Globus pallidus (tissue), 1 donor: ENCODE measurements at regions not wholly inside any gene's neighbourhood (a gene's known extent, or its start where the extent isn't known, plus 50 kb on each side); places are given as distances from the start of the nearest gene placed in this dataset.

Source experiments
- DNase-seq: peaks from one replicate; pipeline ENCODE4 v3.0.0-alpha.2; 2015; ENCODE audit warnings: low spot score

- peak; percentile 72 for DNase-seq
Measured at GRCh38 chr12:91355150-91356006, 172.8 kb upstream of the DCN start.

GRCh38 chr12:91353266-91353665 is 170.6 kb upstream of the DCN start:
- no peak for DNase-seq

DNA sequence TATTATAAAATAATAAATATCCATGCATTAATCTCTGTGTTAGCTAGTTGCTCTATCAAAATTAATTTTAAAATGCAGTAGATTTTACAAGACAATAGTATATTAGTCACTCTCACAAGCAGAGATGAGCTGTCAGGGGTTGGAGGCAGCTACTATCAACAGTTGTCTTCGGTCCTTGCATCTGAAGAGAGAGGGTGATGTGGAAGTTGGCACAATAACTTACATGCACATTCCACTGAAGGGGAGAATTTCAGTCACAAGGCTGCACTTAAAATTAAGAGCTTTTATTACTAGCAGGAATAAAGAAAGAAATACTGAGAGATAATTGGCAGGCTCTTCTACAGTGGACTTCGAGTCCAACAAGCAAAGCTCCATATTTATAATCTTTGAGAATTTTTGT is 166.9 kb upstream of the DCN start:
- DNase-seq, result no peak

DNA sequence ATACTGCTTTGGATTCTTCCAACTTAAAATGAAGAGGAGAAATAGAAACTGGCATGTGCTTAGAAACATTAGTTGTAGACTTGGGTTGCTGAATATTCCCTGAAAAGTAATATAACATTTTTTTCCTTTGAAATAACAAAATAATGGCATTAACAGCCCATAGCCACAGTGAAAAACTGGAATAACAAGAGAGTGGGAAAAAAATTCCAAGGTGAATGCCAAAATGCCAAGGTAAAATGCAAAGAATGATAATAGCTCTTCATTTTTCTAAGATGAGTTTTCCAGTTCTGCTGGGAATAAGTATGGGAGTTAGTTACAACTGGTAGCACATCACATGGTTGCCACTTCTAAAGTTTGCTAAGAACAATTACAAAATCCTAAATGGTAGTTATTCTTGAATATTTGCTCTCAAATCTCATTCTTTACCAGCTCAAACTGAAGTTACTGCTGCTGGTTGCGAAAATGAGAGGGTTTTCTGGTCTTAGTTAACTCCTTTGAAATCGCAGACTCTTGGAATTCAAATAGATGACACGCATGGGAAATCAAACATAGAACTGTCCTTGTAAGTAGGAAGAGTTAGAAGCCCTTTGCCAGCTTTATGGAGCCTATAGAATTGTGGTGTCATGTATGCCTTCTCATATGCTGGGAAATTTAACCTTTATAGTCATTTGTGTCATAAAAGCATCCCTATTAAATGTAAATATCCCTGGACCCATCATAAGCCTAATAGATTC is 165.0 kb upstream of the DCN start:
- DNase-seq, result no peak

- no peak for DNase-seq
Measured at GRCh38 chr12:91346827-91347226, 164.2 kb upstream of the DCN start.

DNA sequence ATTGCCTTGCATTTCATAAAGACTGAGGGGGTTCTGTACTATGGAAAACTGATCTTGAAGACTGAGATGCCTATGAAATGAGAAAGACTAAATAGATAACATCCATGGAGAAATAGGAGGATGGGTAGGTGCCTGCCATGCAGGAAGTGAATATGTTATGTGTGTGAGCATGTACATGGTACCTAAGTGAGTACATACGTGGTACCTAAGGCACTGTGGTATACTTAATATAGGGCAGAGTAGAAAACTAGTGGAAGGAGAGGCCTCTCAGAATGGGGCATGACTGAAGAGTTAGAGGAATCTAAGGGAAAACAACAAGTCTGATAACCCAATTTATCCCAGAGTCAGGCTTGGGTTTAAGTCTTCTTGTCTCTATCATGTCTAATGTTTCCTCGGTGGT is 161.8 kb upstream of the DCN start:
- no peak for DNase-seq

- no peak for DNase-seq
Measured at GRCh38 chr12:91343010-91343409, 160.4 kb upstream of the DCN start.

DNA sequence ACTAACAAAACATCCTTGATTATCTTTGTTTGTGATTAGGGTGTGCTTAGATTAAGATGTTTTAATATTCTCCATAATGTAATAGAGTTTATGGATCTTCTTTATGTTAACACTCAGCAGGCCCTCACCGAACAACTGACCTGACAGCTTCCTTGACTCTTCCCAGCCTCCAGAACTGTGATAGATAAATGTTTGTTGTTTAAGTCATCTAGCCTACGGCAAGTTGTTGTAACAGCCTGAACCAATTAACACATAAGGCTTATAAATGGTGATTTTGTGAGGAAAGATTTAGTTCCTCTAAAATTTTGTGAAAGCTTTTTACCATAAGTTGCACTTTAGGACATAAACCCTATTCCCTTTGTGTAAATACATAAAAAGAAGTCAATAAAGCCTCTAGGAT is 156.5 kb upstream of the DCN start:
- no peak for DNase-seq

GRCh38 chr12:91335699-91336098 is 153.1 kb upstream of the DCN start:
- DNase-seq, result no peak

- DNase-seq, result no peak
Measured at GRCh38 chr12:91333966-91334365, 151.3 kb upstream of the DCN start.

GRCh38 chr12:91332302-91332701 is 149.7 kb upstream of the DCN start:
- no peak for DNase-seq

- DNase-seq, result no peak
Measured at GRCh38 chr12:91331371-91331770, 148.8 kb upstream of the DCN start.

GRCh38 chr12:91328451-91328850 is 145.8 kb upstream of the DCN start:
- no peak for DNase-seq

- DNase-seq, result no peak
Measured at GRCh38 chr12:91327889-91328288, 145.3 kb upstream of the DCN start.

DNA sequence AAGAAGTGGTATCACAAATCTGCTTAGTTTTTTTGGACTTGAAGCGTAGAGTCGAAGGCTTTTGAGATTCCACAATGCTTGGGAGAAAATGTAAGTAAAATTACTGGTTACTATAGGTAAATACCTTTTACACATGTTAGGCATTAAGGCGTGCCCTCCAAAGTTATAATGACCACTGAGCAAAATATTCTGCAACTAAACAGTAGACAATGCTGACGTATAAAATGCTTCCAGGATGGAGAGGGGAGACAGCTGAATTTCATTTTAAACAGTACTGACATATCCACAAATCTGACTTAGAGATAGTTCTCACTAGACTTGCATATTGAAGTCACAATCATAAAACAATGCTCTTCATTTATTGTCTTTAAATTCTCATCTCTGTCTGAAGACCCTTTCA is 144.5 kb upstream of the DCN start:
- DNase-seq, result no peak

DNA sequence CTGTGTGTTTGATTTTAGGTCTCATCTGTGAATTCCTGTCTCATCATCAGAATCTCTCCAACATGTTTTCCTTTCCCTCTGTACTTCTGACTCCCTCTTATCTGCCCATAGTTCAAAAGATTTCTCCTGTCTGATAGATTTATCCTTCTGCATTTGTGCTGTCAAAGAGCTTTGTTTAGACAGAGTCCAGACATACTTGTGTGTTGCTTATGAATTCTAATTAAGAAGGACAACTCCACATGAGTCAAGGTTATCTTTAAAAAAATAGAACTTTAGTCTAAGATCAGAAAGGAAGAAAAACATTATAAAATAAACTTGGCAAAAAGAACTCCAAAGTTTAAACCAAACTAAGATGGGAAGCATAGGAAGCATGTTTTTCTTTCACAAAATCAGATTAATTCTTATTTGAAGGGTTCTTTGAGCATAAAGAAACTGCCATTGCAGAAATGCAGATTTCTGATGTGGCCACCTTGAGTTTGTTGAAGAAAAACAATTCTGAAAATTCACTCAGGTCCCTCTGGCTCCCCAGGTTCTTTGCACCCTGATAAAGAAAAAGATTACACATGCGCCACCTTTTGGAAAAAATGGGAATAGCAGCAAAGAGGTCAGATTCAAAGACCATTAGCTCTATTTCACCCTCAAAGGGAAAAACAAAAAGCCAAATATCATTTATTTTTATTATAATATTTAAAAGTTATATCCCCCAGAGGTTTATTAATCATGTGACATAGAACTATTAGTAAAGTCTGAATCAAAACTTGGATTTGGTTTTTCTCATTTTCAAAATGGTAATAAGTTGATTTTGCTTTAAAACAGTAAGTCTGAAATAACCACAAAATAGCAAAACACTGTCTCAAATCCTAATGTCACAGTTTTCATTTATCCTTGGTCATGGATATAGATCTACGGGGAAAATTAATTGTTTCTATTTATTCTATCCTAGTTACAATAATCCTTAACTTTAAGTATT is 143.7 kb upstream of the DCN start:
- DNase-seq, result peak; percentile 29

DNA sequence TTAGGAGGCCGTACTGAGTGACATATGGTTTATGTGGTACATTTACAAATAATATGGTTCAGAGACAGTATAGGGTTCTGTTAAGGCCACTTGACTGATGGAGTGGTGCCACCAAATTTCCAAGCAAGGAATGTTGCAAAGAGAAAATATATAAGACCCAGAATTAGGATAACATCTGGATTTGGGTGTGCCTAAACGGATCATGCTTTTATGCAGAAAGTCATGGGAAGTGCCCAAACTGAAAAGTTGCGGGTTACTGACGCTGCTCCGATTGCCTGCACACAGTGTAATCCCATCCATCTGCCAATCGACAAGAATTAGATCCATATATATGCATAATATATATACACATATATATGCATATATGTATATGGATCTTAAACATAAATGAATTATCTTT is 138.4 kb upstream of the DCN start:
- no peak for DNase-seq

- DNase-seq, result no peak
Measured at GRCh38 chr12:91319071-91319760, 136.6 kb upstream of the DCN start.

DNA sequence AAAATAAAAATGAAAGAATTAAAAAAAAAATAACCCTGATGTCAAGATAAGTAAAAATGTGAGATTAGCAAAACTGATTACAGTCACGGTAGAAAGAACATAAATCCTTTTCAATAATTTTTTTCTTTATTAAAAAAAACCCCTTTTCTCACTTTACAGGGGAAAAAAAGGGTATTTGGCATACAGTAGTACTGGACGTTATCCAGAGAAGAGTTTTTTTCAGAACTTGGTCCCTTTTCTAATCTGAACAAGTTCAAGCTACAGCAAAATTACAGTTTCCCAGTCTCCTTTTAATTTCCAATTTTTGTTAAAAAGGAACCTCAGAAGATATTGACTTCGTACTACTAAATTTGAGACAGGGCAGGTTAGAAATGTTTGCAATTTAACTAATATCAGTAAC is 134.7 kb upstream of the DCN start:
- no peak for DNase-seq

DNA sequence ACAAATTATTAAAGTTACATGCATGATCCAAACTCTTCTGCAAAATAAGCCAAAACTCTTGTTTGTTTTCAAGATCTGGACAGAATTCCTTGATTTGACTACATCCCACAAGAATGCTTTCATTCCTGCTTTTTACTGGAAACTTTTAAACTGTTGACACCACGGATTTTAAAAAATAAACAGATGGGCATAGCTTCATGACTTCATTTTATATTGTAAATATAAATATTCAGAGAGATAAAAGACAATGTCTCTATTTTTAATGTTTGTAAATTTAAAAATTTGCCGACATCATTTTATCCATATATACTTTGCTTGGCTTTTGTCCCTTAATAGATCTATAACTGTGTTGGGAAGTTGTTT is 134.3 kb upstream of the DCN start:
- no peak for DNase-seq

DNA sequence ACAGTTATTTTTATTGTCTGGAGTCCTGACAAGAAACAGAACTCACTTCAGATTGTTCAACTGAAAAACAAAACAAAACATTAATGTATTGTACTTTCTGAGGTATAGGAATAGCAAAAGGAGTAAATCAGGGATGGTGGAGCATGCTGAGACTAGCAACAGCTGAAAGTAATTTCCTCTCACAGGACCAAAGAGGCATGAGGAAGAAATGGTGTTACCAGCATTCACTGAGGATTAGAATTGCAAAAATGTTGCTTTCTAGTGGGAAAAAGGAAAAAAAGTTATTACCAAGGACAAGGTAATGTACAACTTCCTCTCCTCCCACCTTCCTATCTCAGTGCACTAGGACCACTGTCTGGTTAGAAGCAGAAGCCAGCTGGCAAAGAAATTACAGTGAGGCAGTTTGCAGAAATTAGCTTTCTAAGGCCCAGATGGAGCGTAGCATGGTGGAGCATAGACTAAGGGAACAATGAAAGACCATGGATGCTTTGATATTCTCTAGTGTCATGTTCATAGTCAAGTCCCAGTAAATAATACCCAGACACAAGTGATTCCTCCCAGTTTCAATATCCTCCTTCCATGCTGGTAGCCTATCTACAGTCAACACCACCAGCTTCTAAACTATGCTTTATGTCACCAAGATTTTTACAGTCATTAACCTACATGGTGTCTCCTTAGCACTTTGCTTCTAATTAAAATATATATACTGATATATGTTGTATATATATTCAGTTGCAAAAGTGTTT is 133.7 kb upstream of the DCN start:
- DNase-seq, result no peak
